ENCODE measurements at regions not wholly inside any gene's neighbourhood (a gene's known extent, or its start where the extent isn't known, plus 50 kb on each side); places are given as distances from the start of the nearest gene placed in this dataset.

DNA sequence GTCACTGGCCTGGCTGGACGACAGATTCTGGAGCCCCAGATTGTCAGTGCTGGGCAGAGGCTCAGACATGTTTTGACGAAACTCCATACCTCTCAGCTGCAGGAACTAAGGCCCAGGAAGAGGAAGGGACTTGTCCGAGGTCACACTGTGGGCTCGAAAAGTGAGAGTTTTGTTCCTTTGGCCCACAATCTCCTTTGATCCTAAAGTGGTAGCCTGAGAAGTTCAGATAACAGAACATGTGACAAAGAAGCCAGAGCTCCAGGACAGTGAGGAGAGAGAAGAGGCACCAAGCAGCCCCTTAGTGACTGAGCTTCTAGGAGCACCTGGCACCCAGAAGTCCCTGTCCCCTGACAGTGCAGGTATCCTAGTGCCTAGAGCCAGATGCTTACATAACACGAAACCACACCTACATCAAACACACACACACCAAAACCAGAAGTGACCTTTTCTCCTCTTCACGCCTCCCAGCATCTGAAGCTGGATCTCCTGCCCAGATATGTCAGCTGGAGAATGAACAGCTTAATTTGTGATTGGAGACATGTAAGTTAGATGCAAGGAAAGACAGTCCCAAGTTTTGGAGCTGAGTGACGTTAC, 88.9 kb downstream of the ADRB2 start:
- no peak for TF ChIP-seq ZNF274 (IDR thresholded peaks at IDR 0.05; ENCODE audit: low read depth, low read length)
- TF ChIP-seq YY1 (IDR thresholded peaks at IDR 0.05; ENCODE audit: insufficient read depth, insufficient read length) = no peak

Data from NT2/D1 (cell line).